RWPE1 (cell line): ENCODE measurements at regions not wholly inside any gene's neighbourhood (a gene's known extent, or its start where the extent isn't known, plus 50 kb on each side); places are given as distances from the start of the nearest gene placed in this dataset.
"Not testable (repeated sequence)": the region's sequence is repeated elsewhere in the genome, so short reads cannot be mapped to it uniquely, and the experiment has no call there.

Source experiments
- CTCF ChIA-PET: fragments of 350-600 bp; sonication (Branson Sonifier 250); formaldehyde crosslinking; extraction: SDS; loops from one replicate; lab custom pipeline; 2021; lab: Yijun Ruan, JAX
- POLR2A ChIA-PET: fragments of 400-600 bp; formaldehyde crosslinking; extraction: SDS; loops from one replicate; lab custom pipeline; 2020; ENCODE audit warnings: antibody characterized with exemption; ENCODE audit not compliant: low non-redundant PET; lab: Yijun Ruan, JAX
- DNase-seq: peaks from one replicate; pipeline ENCODE4 v3.0.0; 2012; ENCODE audit warnings: low spot score
- H3K27ac ChIP-seq: fragments of 450-650 bp; 2 replicates; pipeline ENCODE4 v1.5.1; 2017
- CTCF ChIP-seq: fragments of 450-650 bp; conservative IDR thresholded peaks from 2 replicates; pipeline ENCODE4 v1.5.1; 2017; ENCODE audit warnings: low read depth, mild to moderate bottlenecking

- DNase-seq = peak; percentile 10
- no peak overlapping the region for H3K27ac ChIP-seq
- ChIA-PET CTCF (interaction anchor here (0.7 kb wide), 1 partner anchor 743 kb away, joined by 3 read pairs; no protein-coding TSS in a partner anchor), POLR2A (no interaction called here)
- no peak for TF ChIP-seq CTCF
Observed at GRCh38 chr3:181915551-181915950, 203.8 kb downstream of the SOX2 start.

GRCh38 chr3:181916013-181916412 is 204.3 kb downstream of the SOX2 start:
- no peak for DNase-seq
- POLR2A ChIA-PET = no interaction called here
- CTCF ChIA-PET = interaction anchor here (0.7 kb wide), 2 partner anchors 76 to 742 kb away, joined by 3 read pairs; no protein-coding TSS in a partner anchor
- no peak for TF ChIP-seq CTCF
- no peak overlapping the region for H3K27ac ChIP-seq

- no peak overlapping the region for H3K27ac ChIP-seq
- TF ChIP-seq CTCF = no peak
- no peak for DNase-seq
- CTCF ChIA-PET = no interaction called here
- POLR2A ChIA-PET = no interaction called here
Observed at GRCh38 chr3:181917027-181917426, 205.3 kb downstream of the SOX2 start.

- CTCF ChIA-PET = interaction anchor here (0.6 kb wide), 1 partner anchor 13 kb away, joined by 3 read pairs; no protein-coding TSS in a partner anchor
- H3K27ac ChIP-seq = no peak overlapping the region
Observed at GRCh38 chr3:181919375-181919774, 207.7 kb downstream of the SOX2 start.

GRCh38 chr3:181920409-181920808 is 208.7 kb downstream of the SOX2 start:
- DNase-seq = no peak
- ChIA-PET CTCF (no interaction called here), POLR2A (no interaction called here)
- H3K27ac ChIP-seq = no peak overlapping the region
- no peak for TF ChIP-seq CTCF

More at GRCh38 chr3:181919375-181919774, 207.7 kb downstream of the SOX2 start:
- TF ChIP-seq CTCF = no peak
- peak; percentile 68 for DNase-seq
- POLR2A ChIA-PET = no interaction called here

GRCh38 chr3:181921220-181921619 is 209.5 kb downstream of the SOX2 start:
- POLR2A ChIA-PET = no interaction called here
- CTCF ChIA-PET = no interaction called here
- TF ChIP-seq CTCF = no peak
- H3K27ac ChIP-seq = no peak overlapping the region
- DNase-seq = no peak

- POLR2A ChIA-PET, H3K27ac ChIP-seq, DNase-seq: not testable (repeated sequence)
- CTCF ChIA-PET = interaction anchor here (0.6 kb wide), 1 partner anchor 252 kb away, joined by 3 read pairs; no protein-coding TSS in a partner anchor
Observed at GRCh38 chr3:181925841-181926240, 214.1 kb downstream of the SOX2 start.
